GM18870 (cell line): ENCODE measurements at regions not wholly inside any gene's neighbourhood (a gene's known extent, or its start where the extent isn't known, plus 50 kb on each side); places are given as distances from the start of the nearest gene placed in this dataset.
"Not testable (repeated sequence)": the region's sequence is repeated elsewhere in the genome, so short reads cannot be mapped to it uniquely, and the experiment has no call there.

ENCODE experiments used
- ATAC-seq: cut with Tn5 transposase; IDR thresholded peaks from one replicate; pipeline ENCODE4 v1.9.1; 2021; ENCODE audit warnings: moderate library complexity; ENCODE audit not compliant: unreplicated experiment

DNA sequence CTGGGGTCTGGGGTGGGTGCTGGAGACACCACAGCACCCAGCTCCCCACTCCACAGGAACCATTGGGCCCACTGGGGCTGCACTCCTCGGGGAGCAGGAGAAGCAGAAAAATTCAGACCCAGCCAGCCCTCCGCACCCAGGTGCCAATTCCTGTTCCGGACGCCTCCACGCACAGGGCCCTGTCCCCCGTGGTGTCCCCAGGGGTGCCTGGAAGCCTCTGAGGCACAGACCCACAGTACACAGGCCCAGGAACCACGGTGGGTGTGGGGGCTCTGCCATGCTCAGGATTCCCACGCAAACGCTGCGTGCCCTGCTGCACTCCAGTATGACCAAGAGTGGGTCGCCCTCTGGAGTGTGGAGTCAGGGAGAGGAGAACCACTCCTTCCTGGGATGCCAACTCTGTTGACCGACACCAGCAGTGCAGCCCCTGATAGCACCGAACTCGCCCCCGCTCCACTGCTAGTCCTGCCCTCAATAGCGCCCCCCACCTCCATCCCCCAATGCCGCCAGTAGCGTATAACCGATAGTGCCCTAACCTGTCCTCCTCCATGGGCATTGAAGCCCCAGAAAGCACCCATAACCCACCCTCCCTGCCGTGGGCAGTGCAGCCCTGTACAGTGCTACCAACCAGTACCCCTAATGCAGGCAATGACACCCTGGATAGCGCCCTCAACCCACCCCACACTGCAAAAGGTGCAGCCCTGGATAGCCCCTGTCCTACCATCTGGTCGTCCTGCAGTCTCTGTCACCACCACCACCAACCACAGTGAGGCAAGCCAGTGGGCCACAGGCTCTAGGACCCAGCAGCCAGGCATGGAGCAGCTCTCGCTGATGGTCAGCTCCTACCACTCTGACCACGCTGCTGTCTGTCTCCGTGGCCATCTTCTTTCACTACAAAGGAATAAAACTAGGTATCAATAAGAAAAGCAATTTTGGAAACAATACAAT is 2877.2 kb downstream of the RPIA start:
- ATAC-seq, result not testable (repeated sequence)

DNA sequence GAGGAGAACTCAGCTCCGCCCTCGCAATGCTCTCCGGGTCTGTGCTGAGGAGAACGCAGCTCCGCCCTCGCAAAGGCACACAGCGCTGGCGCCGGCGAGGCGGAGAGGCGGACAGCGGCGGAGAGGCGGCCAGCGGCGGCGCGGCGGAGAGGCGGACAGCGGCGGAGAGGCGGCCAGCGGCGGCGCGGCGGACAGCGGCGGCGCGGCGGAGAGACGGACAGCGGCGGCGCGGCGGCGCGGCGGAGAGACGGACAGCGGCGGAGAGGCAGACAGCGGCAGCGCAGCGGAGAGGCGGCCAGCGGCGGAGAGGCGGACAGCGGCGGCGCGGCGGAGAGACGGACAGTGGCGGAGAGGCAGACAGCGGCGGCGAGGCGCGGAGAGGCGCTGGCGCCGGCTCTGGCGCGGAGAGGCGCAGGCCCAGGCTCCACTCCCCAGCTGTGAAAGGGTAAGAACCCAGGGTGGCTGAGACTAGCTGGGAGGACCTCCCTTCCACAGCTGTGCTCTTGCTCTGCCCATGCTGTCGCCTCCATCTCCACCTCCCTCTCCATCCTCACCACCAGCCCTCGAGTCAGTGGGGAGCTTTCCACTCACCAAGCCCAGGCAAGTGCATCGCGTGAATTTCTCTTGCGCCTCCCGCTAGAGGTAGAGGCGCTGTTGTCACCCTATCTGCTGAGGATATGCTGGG is 2879.9 kb downstream of the RPIA start:
- not testable (repeated sequence) for ATAC-seq

DNA sequence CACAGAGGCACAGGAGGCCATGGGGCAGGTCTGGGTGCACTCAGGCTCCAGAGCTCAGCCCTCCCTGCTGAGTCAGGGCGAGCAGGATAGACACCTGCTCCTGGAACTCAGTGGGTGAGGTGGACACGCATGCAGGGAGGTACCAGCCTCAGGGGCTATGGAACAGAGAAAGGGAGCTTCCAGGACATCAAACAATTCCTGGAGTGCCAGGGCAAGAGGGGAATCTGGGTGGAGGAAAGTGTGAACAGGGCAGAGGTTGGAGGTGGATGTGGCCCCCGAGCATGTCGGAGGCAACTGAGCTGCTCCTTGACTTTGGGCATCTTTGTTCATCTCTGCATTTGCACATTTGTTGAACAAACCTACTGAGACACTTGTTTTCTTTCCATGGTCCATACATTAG is 2881.5 kb downstream of the RPIA start:
- ATAC-seq, result not testable (repeated sequence)

DNA sequence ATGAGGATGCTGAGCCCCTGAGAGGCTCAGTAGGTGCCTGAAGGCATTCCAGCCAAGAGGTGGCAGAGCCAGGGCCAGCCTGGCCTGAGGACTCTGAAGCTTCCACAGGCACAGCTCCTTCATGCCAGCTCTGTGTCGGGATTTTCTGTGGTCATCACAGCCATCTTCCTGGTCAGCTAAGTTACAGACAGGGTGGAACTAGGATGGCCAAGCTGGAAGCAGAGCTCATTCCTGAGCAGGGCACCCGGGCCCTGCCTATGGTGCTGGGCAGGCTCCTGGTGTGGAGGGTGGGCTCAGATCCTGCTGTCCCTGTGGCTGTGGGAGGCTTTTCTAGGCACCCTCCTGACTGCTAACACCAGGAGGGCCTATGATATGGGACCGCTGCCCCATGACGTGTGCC is 2882.3 kb downstream of the RPIA start:
- not testable (repeated sequence) for ATAC-seq

DNA sequence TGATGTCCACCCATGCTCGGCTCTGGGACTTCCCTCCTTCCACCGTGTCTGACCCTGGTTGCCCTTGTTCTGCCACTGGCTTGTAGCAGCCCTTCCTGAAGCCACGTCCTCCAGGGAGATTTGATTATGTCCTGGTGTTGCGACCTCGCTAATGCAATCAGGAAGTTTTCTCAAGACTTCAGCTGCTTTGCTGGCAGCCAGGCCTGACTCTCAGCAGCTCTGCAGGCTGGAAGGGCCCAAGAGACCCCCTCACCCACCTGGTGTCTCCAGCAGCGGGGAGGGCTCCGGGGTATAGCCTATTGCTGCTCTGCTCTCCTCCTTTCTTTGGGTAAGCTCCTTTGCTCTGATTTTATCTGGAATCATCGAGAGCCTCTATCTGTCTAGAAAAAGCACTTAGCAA is 2882.8 kb downstream of the RPIA start:
- not testable (repeated sequence) for ATAC-seq

DNA sequence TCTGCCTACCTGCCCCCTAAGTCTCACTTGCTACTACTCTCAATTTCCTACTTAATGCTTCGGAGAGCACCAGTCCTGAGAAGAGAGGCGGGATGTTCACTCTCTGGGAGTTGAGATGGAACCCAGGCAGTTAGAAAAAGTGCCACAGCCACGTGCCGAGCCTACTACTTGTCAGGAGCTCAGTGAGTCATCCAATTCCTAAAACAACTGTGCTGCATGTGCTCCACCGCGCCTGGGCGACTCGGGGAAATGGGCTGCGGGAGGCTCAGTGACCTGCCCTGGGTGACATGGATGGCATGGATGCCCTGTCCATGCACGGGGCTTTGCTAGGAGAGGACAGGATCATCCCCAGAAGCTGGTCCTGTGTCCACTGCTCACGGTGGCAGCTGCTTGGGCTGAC is 2884.2 kb downstream of the RPIA start:
- ATAC-seq, result not testable (repeated sequence)

DNA sequence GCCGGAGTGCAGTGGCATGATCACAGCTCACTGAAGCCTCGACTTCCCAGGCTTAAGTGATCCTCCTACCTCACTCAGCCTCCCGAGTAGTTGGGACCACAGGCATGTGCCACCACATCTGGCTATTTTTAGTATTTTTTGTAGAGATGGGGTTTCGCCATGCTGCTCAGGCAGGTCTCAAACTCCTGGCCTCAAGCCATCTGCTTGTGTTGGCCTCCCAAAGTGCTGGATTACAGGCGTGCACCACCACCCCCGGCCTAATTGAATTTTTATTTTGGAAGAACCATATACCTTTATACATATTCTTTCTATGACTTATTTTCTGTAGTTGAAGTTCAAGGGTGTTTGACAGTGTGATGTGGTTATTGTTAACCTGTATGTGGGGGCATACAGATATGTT is 2885.9 kb downstream of the RPIA start:
- ATAC-seq, result not testable (repeated sequence)

DNA sequence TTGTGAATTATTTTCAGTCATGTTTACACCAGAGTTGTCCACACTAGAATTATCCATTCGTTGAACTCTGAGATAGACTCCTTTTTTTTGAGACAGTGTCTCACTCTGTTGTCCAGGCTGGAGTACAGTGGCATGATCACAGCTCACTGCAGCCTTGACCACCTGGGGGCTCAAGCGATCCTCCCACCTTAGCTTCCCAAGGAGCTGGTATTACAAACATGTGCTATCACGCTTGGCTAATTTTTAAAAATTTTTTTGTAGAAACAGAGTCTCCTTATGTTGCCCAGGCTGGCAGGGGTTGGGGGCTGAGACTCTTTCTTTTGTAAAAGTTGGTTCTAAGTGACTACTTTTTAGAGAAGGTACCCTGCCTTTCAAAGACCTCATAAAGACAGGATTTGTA is 2887.2 kb downstream of the RPIA start:
- not testable (repeated sequence) for ATAC-seq

DNA sequence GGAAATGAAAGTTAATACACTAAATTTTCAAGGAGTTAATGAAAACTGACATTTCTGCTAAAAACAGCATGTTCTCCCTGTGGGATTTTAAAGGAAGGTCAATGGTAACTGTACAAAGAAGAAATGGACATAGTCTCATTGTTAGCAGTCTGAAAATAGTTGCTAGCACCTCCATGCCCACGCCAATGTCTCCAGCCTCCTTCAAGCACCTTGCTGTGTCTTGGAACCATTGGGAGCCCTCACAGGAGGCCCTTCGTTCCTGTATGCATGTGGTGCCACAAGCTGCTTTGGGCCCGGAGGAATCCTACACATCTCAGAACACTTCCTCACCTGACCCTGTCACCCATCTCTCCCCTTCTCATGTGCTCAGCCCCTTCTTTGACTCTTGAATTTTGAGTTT is 2888.1 kb downstream of the RPIA start:
- ATAC-seq, result not testable (repeated sequence)

DNA sequence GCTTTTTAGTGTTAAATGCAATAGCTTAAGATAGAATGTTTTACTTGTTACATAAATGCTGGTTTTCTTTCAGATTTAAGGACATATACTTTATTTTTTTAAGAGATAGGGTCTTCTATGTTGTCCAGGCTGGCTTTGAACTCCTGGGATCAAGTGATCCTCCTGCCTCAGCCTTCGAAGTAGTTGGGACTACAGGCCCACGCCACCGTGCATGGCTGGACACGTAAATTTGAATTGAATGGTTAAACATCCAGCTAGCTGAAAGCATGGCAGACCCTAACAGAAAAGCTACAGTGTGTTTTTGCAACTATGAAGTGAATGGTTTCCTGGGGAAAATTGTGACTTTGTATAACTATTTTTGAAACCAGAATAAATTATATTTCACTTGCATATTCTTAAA is 2888.6 kb downstream of the RPIA start:
- not testable (repeated sequence) for ATAC-seq

DNA sequence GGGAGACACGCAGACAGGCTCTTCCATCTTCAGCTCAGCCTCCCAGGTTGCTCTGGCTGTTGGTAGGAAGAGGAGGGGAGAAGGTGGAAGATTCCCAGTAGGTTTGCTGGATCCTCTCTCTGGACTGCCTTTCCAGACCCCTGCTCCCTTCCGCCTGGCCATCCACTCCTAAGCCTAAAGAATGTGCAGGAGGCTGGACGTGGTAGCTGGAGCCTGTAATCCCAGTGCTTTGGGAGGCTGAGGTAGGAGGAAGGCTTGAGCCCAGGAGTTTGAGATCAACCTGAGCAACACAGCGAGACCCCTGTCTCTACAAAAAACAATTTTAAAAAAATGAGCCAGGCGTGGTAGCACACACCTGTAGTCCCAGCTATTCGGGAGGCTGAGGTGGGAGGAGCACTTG is 2895.6 kb downstream of the RPIA start:
- ATAC-seq, result not testable (repeated sequence)

DNA sequence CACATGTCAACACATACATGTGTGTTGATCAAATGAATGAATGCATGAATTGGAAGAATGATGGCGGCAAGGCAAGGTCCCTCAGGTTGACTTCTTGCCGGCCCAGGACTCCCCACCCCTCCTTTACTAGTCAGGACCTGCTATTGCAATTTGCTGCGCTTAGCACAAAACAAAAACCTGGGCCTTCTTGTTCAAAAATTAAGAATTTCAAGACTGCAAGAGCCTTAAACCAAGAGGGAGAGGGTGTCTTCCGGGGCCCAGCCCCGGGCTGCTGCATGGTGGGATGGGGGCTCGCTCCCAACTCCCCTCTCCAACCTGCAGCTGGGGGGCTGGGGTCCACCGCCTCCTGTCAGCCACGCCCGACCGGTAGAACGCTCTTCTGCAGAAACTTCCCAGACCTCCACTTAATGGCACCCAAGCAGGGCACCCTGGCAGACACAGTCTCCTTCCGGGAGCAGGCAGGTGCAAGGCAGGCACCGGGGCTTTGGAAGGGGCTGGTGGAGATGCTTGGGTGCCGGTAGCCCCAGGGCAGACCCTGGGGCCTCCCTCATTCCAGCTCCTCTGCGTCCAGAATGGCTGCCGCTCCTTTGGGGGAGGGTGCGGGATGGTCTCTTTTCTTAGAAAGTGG is 2896.5 kb downstream of the RPIA start:
- not testable (repeated sequence) for ATAC-seq

DNA sequence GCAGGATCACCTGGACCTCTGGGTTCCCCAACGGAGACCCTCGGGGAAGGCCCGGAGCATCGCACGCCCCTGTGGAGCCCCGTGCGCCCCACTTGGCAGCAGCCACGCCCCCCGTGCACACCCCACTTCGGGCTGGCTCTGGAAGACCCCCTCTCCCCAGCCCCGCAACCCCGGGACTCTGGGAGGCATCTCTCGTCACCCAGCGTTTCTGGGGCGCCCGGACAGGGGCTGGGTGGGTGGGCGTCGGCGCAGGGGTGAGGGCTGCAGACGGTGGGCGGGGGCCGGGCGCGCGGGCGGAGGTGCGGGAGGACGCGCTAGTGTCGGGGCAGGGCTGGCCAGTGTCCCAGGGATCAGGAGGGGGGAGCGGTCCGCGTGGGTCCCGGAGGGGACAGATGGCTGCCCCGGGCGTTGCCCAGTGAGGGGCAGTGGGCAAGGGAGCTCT is 2897.3 kb downstream of the RPIA start:
- ATAC-seq, result not testable (repeated sequence)

DNA sequence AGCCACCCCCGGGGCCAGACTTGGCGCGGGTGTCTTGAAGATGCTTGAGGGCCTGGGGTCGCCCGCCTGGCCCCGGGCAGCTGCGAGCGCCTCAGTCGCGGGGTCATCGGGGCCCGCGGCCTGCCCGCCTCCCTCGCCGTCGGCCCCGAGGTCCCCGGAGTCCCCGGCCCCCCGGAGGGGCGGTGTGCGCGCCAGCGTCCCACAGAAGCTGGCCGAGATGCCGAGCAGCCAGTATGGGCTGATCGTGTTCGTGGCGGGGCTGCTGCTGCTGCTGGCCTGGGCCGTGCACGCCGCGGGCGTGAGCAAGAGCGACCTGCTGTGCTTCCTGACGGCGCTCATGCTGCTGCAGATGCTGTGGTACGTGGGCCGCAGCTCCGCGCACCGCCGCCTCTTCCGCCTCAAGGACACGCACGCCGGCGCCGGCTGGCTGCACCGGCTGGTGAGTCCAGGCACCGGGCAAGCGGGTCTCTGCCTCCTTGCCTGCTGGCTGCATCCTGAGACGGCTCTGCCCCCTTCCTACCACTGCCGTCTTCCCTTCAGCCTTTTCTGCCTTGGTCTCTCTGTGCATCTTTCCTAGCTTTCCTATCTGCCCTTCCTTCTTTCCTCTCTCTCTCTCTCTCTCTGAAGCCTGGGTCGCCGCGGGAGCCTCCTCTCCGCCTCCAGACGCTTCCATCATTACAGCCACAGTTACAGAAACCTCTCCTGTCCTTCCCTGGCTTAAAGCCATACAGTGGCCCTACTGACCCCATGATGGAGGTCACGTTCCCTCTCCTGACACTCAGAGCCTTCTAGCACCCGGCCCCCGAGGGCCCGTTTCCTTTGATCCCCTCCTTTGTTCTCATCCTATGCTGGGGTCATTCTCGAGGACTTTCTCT is 2898.2 kb downstream of the RPIA start:
- ATAC-seq, result not testable (repeated sequence)

DNA sequence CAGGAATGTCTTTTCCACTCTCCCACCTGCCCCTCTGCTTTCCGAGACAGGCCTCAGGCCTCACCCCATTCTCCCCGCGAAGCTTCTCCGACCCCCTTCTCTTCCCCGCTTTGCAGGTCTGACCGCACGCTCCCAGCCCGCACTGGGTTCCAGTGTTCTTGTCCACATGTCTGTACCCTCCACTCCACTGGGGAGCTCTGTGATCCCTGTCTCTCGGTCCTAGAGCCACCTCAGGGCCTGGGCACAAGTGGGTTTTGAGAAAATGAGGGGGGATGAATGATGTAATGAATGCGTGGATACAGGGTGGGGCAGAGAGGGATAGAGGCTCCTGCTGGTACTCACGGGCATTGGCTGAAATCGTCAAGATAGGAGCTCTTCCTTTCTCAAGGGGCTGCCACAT is 2898.9 kb downstream of the RPIA start:
- ATAC-seq, result not testable (repeated sequence)

DNA sequence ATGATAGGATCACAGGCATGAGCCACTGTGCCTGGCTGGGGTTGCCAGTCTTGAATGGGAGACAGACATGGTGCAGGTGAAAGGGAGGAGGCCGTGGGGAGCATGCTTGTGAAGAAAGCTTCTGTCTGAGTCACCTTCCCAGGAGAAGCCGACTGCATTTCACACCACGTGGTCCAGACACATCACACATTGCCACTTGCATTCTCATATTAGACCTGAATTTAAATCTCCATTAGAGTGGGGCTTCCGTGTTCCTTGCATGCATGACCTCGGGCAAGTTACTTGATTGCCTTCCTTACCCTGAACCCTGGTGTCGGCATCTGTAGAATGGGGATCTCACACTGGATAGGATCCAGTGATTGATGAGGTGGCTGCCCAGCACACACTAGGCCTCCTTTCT is 2899.6 kb downstream of the RPIA start:
- not testable (repeated sequence) for ATAC-seq

DNA sequence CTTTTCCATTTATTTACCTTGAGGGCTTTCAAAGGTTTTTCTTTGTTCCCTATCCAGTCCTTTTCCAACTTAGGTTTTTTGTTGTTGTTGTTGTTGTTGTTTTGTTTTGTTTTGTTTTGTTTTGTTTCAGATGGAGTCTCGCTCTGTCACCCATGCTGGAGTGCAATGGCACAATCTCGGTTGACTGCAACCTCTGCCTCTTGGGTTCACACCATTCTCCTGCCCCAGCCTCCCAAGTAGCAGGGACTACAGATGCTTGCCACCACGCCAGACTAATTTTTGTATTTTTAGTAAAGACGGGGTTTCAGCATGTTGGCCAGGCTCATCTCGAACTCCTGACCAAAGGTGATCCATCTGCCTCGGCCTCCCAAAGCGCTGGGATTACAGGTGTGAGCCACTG is 2906.0 kb downstream of the RPIA start:
- not testable (repeated sequence) for ATAC-seq

DNA sequence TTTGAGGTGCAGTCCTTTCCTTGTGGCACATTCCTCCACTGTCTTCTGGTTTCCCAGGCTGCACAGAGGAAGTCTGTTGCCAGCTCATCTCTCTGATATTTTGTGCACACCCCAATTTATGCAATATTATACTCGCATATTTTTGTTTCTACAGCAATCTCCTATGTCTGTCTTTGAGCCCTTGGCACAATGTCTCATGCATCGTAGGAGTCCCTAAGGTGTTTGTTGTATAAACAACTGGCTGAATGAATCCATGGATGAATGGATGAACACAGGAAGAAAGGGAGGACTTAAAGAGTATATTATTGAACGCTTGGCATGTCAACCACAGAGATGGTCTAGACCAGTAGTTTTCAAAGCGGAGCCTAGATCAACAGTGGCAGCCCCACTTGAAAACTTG is 2907.0 kb downstream of the RPIA start:
- ATAC-seq, result not testable (repeated sequence)

DNA sequence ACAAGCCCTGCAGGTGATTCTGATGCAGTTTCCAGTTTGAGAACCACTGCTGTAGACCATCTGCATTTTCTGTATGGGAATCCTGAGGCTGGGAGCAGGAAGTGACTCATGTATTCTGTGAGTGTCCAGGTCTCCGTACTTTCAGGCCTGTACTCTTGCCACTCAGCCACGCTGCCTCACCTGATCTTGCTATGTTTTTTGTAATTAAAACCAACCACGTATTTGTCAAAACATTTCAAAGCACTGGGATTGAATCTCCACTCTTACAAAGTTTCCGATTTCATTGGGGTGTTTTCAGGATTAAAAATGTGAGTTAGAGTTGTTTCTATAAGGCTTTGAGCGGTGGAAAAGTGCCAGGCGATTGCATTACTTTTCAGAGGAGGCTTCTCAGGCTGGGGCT is 2907.5 kb downstream of the RPIA start:
- ATAC-seq, result not testable (repeated sequence)

DNA sequence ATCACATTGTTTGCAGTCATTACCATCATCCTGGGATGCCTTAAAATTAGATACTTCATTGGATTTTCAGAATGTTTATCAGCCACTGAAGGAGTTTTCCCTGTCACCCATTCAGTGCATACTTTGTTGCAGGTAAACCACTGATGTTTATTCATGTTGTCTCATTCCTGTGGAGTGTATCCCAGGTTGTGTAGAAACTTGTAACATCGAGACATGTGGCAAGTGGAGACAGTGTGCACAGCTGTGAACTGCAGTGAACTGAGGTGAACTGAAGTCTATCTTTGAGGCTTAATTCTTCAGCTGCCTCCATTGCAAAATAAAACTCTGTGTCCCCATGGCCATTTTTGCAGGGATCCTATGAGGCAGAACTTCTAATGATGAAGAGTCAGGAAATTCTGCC is 2911.4 kb downstream of the RPIA start:
- not testable (repeated sequence) for ATAC-seq
